Adrenal gland (tissue), 9 donors: ENCODE measurements at regions not wholly inside any gene's neighbourhood (a gene's known extent, or its start where the extent isn't known, plus 50 kb on each side); places are given as distances from the start of the nearest gene placed in this dataset.

Experiments
- DNase-seq, 7 donors: peaks; one replicate each; pipeline ENCODE4 v3.0.0-alpha.2; 2019 to 2020
- H3K27ac ChIP-seq, 5 donors: fragments of 200-600 bp; sonication (generic) in 4 of 5; 1 replicate in 3 of 5; 2 replicates in 2 of 5; pipeline versions ENCODE4 v1.5.1 to v1.8.0; 2016 to 2020; ENCODE audit warnings: mild to moderate bottlenecking in 1 of 5
- H3K27me3 ChIP-seq: fragments of 200-600 bp; 2 replicates; pipeline ENCODE4 v1.8.0; 2021
- H3K36me3 ChIP-seq, 2 donors: fragments of 200-600 bp; replicated peaks in 1 of 2; 1 replicate in 1 of 2; 2 replicates in 1 of 2; pipeline versions ENCODE4 v1.5.1 to v1.8.0; 2018 to 2022
- H3K4me1 ChIP-seq, 2 donors: fragments of 200-600 bp; replicated peaks in 1 of 2; 1 replicate in 1 of 2; 2 replicates in 1 of 2; pipeline versions ENCODE4 v1.5.1 to v1.8.0; 2018 to 2021
- H3K4me3 ChIP-seq, 4 donors: fragments of 200-600 bp; sonication (generic) in 3 of 4; one replicate each; pipeline ENCODE4 v1.5.1; 2016 to 2018
- H3K9me3 ChIP-seq, 3 donors: fragments of 200-600 bp; sonication (generic) in 1 of 3; replicated peaks in 1 of 3; 1 replicate in 2 of 3; 2 replicates in 1 of 3; pipeline versions ENCODE4 v1.5.1 to v1.8.0; 2016 to 2021
- POLR2A ChIP-seq, 2 donors: fragments of 450-650 bp; IDR thresholded peaks; one replicate each; pipeline ENCODE4 v1.6.1; 2017; ENCODE audit warnings: antibody characterized with exemption in 2 of 2, mild to moderate bottlenecking in 2 of 2, moderate library complexity in 1 of 2
- WGBS, 4 donors: extraction: QIAGEN DNeasy Blood & Tissue Kit in 2 of 4; methylation state at CpG; one replicate each; pipeline versions ENCODE4 v1.1.5 to v1.1.7; 2013 to 2017; 5-methylcytosine and 5-hydroxymethylcytosine counted together
- intact Hi-C, 2 donors: fragments of 100-400 bp; cut with DNase I; formaldehyde crosslinking; loops; one replicate each; pipeline versions ENCODE4 v1.14.1 to v1.15.0; 2022 to 2023
- TF ChIP-seq, protein P1 (sequence below), 6 experiments: fragments of 450-650 bp in 4 of 6; fragments of 200-600 bp in 2 of 6; sonication (generic) in 1 of 6; IDR thresholded peaks; 1 replicate in 5 of 6; 2 replicates in 1 of 6; pipeline versions ENCODE4 v1.5.1 to v1.8.0; 2016 to 2021; ENCODE audit warnings: antibody characterized with exemption in 6 of 6, mild to moderate bottlenecking in 2 of 6, moderate library complexity in 1 of 6
- donor health status: healthy with polysubstance abuse.
- donor health status: Bipolar disorder and iron deficiency.
- donor health status: DM: yes; HTN: yes; CAD: no.
- donor health status: DM: no; HTN: no; CAD: no.
- donor health status: DM: no; HTN: no; CAD: no.

DNA sequence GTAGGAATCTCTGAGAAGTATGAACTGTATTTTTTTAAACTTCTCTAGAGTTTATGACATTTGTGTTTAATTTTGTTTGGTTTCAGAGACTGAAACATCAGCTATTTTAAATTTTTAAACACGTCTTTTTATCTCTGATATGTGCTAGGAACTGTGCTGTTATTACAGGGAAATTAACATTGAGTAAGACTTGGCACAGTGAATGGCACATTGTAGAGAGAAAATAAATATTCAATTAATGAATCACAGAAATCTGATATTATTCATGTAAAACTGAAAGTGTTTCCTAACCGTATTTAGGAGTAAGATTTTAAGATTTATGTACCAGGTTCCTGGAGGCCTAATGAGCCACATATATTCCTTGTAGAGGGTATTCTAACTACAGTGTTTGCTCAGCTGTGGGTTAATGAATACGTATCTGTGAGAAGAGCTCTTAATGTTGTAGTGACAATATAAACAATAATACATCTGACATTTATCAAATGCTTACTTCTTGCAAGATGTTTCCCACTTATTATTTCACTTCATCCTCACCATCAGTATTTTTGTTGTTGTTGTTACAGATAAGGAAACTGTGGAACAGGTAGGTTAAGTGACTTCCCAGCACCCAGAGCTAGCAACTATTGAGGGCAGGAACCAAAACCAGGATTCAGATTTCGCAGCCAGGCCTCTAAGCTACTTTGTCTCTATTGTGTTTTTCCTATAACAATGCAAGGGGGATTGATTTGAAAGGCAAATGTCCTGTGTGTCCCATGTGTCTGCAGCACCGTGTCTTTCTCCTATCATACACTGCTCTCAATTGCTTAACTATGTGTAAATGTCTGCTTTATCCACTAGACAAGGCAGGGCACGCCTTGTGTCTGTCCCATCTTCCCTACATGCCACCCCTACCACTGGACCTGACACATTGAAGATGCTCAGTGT, 121.1 kb upstream of the FAM9C start:
- whole genome bisulfite sequencing, 4 donors = 51 to 64% (median 62%) methylated on average over 6 of the region's 6 CpGs
- Histone ChIP-seq H3K9me3 (no peaks in the 10 kb centered on the region), H3K36me3 (no peaks in the 10 kb centered on the region), H3K4me3 (no peak overlapping the region), H3K4me1 (peaks cover 0 to 6% of the 10 kb centered on the region in 2 donors), H3K27ac (peak overlapping the region in 1 of 5 donors; percentile 41), H3K27me3 (no peaks in the 10 kb centered on the region)
- intact Hi-C loops = no loop called here
- no peak for TF ChIP-seq POLR2A (IDR thresholded peaks at IDR 0.05)
- TF ChIP-seq, protein P1, sequence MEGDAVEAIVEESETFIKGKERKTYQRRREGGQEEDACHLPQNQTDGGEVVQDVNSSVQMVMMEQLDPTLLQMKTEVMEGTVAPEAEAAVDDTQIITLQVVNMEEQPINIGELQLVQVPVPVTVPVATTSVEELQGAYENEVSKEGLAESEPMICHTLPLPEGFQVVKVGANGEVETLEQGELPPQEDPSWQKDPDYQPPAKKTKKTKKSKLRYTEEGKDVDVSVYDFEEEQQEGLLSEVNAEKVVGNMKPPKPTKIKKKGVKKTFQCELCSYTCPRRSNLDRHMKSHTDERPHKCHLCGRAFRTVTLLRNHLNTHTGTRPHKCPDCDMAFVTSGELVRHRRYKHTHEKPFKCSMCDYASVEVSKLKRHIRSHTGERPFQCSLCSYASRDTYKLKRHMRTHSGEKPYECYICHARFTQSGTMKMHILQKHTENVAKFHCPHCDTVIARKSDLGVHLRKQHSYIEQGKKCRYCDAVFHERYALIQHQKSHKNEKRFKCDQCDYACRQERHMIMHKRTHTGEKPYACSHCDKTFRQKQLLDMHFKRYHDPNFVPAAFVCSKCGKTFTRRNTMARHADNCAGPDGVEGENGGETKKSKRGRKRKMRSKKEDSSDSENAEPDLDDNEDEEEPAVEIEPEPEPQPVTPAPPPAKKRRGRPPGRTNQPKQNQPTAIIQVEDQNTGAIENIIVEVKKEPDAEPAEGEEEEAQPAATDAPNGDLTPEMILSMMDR (IDR thresholded peaks at IDR 0.05) = no peak
- DNase-seq = no peak

DNA sequence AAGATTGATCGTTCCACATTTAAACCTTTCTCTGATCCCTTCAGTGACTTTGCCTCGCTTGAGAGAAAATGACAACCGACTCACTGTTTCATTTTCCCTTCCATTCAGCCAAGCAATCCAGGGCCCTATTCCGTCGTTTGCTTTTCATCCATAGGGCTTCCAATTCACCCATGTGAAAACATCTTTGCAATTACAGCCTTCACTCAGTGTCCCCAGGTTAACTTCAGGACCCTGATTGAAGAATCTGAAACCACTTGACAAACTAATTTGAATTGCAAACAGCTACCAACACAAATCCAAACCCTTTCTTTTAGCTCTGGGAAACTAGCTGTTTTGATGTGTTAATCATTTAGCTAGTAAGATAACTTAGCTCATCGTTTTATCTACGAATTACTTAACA, 120.2 kb upstream of the FAM9C start:
- H3K9me3 ChIP-seq = no peaks in the 10 kb centered on the region
- intact Hi-C loops = no loop called here
- no peaks in the 10 kb centered on the region for H3K27me3 ChIP-seq
- DNase-seq = no peak
- H3K27ac ChIP-seq = peak overlapping the region in 1 of 5 donors; percentile 23
- H3K4me1 ChIP-seq = peaks cover 0 to 11% of the 10 kb centered on the region in 2 donors
- no peak overlapping the region for H3K4me3 ChIP-seq
- no peak for TF ChIP-seq POLR2A (IDR thresholded peaks at IDR 0.05)
- TF ChIP-seq, protein P1 (IDR thresholded peaks at IDR 0.05) = no peak
- H3K36me3 ChIP-seq = no peaks in the 10 kb centered on the region
- WGBS, 4 donors = 46 to 74% (median 57%) methylated on average over 7 of the region's 7 CpGs

DNA sequence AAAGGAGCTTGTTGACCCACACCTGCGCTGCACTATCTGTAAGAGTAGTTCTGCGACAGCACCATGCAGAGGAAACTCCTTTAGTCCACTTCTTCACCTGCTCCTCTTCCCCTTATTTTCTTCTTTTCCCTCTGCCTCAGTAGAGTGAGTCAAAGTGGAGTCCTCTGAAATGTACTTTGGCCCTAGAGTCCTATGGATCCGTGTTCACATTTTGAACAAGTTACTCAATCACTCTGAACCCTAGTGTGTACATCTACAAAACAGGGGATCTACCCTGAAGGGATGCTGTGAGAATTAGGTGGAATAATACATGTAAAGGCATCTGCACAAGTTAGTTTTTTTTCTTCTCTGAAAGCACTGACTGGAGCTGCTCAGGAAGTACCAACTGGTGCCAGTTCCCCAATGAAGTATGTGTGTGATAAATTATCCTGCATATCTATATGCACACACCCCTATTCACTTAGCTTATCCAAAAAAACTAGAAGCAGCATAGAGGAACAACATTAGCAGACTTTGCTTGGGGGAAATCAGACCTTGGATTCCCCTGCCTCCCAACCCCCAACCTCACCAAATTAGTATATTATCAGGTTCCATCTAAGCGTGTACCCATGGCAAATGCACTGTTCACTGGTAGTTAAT, 118.5 kb upstream of the FAM9C start:
- H3K4me3 ChIP-seq = no peak overlapping the region
- intact Hi-C loops = no loop called here
- peaks cover 0 to 7% of the 10 kb centered on the region in 2 donors for H3K4me1 ChIP-seq
- 76 to 88% (median 80%) methylated on average over 4 of the region's 4 CpGs for WGBS, 4 donors
- no peak for DNase-seq
- H3K36me3 ChIP-seq = no peaks in the 10 kb centered on the region
- H3K27ac ChIP-seq = no peak overlapping the region
- TF ChIP-seq, protein P1 (IDR thresholded peaks at IDR 0.05) = no peak
- TF ChIP-seq POLR2A (IDR thresholded peaks at IDR 0.05) = no peak
- no peaks in the 10 kb centered on the region for H3K27me3 ChIP-seq
- H3K9me3 ChIP-seq = no peaks in the 10 kb centered on the region

DNA sequence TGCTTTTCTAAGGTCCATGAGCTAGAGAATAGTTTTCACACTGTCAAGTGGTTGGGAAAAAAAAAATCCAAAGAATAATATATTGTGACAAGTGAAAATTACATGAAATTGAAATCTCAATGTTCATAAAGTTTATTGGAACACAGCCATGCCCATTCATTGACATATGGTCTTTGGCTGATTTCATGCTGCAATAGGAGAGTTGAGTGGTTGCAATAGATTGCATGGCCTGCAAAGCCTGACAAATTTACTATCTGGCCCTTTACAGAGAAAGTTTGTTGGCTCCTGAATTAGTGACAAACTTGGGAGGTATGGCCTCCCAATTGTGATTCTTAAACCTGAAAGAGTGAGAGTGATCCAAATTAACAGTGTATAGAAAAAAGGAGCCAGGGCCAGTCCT, 115.5 kb upstream of the FAM9C start:
- Histone ChIP-seq H3K9me3 (no peaks in the 10 kb centered on the region), H3K4me1 (peaks cover 0 to 6% of the 10 kb centered on the region in 2 donors), H3K27ac (peak overlapping the region in 1 of 5 donors; percentile 57), H3K27me3 (no peaks in the 10 kb centered on the region), H3K36me3 (no peaks in the 10 kb centered on the region), H3K4me3 (no peak overlapping the region)
- DNase-seq = no peak
- TF ChIP-seq, protein P1 (IDR thresholded peaks at IDR 0.05) = no peak
- no peak for TF ChIP-seq POLR2A (IDR thresholded peaks at IDR 0.05)
- intact Hi-C loops = no loop called here
